Activated T-cell treated with anti-CD3 and anti-CD28 coated beads, Interleukin-2, amount 50 U/mL, for 72 hours (primary cell): ENCODE measurements at regions not wholly inside any gene's neighbourhood (a gene's known extent, or its start where the extent isn't known, plus 50 kb on each side); places are given as distances from the start of the nearest gene placed in this dataset.

Source experiments
- ATAC-seq, 2 donors: fragments of 150-1000 bp; cut with Tn5 transposase; replicated peaks in 1 of 2; 2 replicates each; pipeline ENCODE4 v1.10.0; 2021; ENCODE audit warnings: moderate library complexity in 2 of 2, mild to moderate bottlenecking in 1 of 2
- DNase-seq, 2 donors: peaks; one replicate each; pipeline ENCODE4 v3.0.0; 2021 to 2022; ENCODE audit warnings: mixed read lengths in 1 of 2
- H3K27ac Mint-ChIP-seq: one replicate; pipeline ENCODE4 v1.8.0; 2022; ENCODE audit warnings: mild to moderate bottlenecking, moderate library complexity, mixed read lengths
- H3K27me3 Mint-ChIP-seq: one replicate; pipeline ENCODE4 v1.8.0; 2022; ENCODE audit warnings: low read depth, mixed read lengths
- H3K36me3 Mint-ChIP-seq, 2 donors: one replicate each; pipeline ENCODE4 v1.8.0; 2022; ENCODE audit warnings: mixed read lengths in 2 of 2, mild to moderate bottlenecking in 1 of 2; ENCODE audit not compliant: insufficient read depth in 2 of 2
- H3K4me1 Mint-ChIP-seq: one replicate; pipeline ENCODE4 v1.8.0; 2022; ENCODE audit warnings: low read depth, mixed read lengths
- H3K4me3 Mint-ChIP-seq, 2 donors: one replicate each; pipeline ENCODE4 v1.8.0; 2022; ENCODE audit warnings: mild to moderate bottlenecking in 2 of 2, mixed read lengths in 2 of 2, moderate library complexity in 2 of 2
- H3K9me3 Mint-ChIP-seq, 2 donors: one replicate each; pipeline ENCODE4 v1.8.0; 2022; ENCODE audit warnings: mixed read lengths in 2 of 2

DNA sequence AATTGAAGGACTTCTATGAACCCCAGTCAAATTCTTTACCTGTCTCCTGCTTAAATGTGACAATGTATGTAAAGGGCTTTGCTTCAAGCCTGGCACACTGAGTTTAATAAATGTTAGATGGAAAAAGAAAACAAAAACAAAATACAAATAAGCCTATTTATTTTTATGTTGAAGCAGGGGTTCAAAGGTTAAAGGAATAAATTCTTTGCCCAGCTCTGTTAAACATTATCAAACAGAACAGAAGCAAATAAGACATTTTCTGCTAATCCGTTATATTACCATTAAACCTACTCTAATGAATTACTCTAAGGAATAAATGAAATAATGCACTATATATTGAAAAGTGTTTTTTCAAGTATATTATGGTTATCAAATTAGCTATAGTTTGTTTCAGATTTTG is 182.5 kb upstream of the CEP162 start:
- ATAC-seq (no peak), DNase-seq (no peak)
- H3K9me3 Mint-ChIP-seq: peaks cover 0 to 3% of the 10 kb centered on the region in 2 donors
- H3K4me3 Mint-ChIP-seq: no peak overlapping the region
- H3K27me3 Mint-ChIP-seq: no peaks in the 10 kb centered on the region
- H3K27ac Mint-ChIP-seq: no peak overlapping the region
- H3K4me1 Mint-ChIP-seq: no peaks in the 10 kb centered on the region
- H3K36me3 Mint-ChIP-seq: no peaks in the 10 kb centered on the region

GRCh38 chr6:84408028-84408427 is 180.6 kb upstream of the CEP162 start:
- H3K27me3 Mint-ChIP-seq: no peaks in the 10 kb centered on the region
- no peak overlapping the region for H3K4me3 Mint-ChIP-seq
- no peak for DNase-seq
- H3K36me3 Mint-ChIP-seq: no peaks in the 10 kb centered on the region
- no peak for ATAC-seq
- H3K27ac Mint-ChIP-seq: no peak overlapping the region
- H3K9me3 Mint-ChIP-seq: peaks cover 0 to 3% of the 10 kb centered on the region in 2 donors
- H3K4me1 Mint-ChIP-seq: no peaks in the 10 kb centered on the region

- ATAC-seq: no peak
- Mint-ChIP-seq H3K36me3 (no peaks in the 10 kb centered on the region), H3K27me3 (no peaks in the 10 kb centered on the region), H3K27ac (no peak overlapping the region), H3K4me3 (no peak overlapping the region), H3K4me1 (no peaks in the 10 kb centered on the region), H3K9me3 (no peaks in the 10 kb centered on the region)
- no peak for DNase-seq
These were observed 176.1 kb upstream of the CEP162 start for GRCh38 chr6:84403545-84403944.

DNA sequence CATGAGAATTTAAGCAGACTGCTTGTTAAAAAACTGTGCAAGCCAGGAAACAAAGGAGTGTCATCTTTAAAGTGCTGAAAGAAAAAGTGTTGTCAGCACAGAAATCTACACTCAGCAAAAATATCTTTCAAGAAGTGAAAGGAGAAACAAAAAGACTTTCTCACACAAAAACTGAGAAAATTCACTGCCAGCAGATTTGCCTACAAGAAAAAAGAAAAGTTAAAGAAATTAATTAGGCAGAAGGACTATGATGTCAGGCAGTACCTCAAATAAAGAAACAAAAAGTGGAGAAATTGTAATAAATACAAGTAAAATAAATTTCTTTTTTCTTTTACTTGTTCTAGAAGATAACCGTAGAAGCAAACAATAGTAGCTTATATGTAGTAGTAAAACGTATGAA is 171.6 kb upstream of the CEP162 start:
- Mint-ChIP-seq H3K36me3 (no peaks in the 10 kb centered on the region), H3K4me1 (no peaks in the 10 kb centered on the region), H3K27me3 (no peaks in the 10 kb centered on the region), H3K9me3 (peaks cover 0 to 1% of the 10 kb centered on the region in 2 donors), H3K4me3 (no peak overlapping the region), H3K27ac (no peak overlapping the region)
- no peak for ATAC-seq
- no peak for DNase-seq

DNA sequence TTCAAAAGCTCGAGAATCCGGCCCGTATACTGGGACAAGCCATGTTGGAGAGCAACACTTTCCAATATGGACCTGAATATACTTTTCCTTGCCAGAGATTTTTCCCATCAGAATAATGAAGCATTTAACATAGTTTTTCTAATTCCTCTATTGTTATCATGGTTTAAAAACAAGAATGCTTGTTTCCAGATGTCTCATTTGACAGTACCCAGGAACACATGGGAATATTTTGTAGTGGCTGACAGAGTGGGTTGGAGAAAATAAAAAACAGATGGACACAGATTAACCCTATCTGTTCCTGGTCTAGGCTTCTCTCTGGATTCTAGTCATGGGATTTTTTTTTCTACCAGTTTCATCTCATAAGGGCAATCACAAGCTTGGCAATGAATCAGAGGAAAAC is 164.8 kb upstream of the CEP162 start:
- no peak overlapping the region for H3K27ac Mint-ChIP-seq
- H3K27me3 Mint-ChIP-seq: no peaks in the 10 kb centered on the region
- no peaks in the 10 kb centered on the region for H3K4me1 Mint-ChIP-seq
- no peak for DNase-seq
- ATAC-seq: no peak
- no peak overlapping the region for H3K4me3 Mint-ChIP-seq
- H3K36me3 Mint-ChIP-seq: no peaks in the 10 kb centered on the region
- peaks cover 6 to 8% of the 10 kb centered on the region in 2 donors for H3K9me3 Mint-ChIP-seq

DNA sequence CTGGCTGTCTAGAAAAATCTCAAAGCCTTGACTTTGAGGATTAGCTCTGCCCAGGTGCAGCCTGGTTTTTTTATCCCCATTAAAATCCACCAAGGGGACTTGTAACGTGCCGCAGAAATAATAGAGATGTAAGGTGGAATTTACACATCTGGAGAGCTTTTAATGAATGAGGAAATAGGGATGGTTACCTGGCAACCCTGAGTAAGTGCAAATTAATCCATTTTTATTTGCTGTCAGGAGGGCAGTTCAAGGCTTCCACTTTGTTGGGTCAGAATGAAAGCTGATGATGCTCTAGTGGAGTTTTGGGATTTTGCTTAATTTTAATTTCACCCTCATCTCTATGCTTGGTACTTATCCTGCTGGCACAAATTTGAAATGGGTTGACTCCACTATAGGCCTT is 163.4 kb upstream of the CEP162 start:
- H3K9me3 Mint-ChIP-seq: peaks cover 6 to 8% of the 10 kb centered on the region in 2 donors
- no peaks in the 10 kb centered on the region for H3K4me1 Mint-ChIP-seq
- DNase-seq: no peak
- H3K4me3 Mint-ChIP-seq: no peak overlapping the region
- H3K27ac Mint-ChIP-seq: no peak overlapping the region
- H3K36me3 Mint-ChIP-seq: no peaks in the 10 kb centered on the region
- no peaks in the 10 kb centered on the region for H3K27me3 Mint-ChIP-seq
- no peak for ATAC-seq

DNA sequence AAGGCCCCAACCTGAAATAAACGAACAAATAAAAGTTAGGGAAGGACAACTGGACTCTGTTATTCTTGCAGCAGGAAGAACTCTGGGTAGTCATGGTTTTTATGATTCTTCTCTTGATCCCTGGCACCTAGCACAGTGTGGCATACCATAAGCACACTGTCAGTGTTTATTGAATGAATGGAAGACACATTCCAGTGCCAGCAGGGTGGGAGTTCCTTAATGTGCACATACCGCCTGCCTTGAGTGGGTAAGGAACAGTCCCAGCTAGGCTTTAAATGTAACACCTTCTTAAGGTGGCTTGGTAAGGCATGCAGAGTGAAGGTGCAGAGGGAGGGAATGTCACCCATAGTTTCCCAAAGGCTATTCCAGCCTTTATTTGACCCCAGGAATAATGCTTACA is 162.9 kb upstream of the CEP162 start:
- Mint-ChIP-seq H3K27ac (no peak overlapping the region), H3K4me1 (no peaks in the 10 kb centered on the region), H3K27me3 (no peaks in the 10 kb centered on the region), H3K36me3 (no peaks in the 10 kb centered on the region), H3K9me3 (peaks cover 7 to 13% of the 10 kb centered on the region in 2 donors), H3K4me3 (no peak overlapping the region)
- ATAC-seq (no peak), DNase-seq (no peak)

DNA sequence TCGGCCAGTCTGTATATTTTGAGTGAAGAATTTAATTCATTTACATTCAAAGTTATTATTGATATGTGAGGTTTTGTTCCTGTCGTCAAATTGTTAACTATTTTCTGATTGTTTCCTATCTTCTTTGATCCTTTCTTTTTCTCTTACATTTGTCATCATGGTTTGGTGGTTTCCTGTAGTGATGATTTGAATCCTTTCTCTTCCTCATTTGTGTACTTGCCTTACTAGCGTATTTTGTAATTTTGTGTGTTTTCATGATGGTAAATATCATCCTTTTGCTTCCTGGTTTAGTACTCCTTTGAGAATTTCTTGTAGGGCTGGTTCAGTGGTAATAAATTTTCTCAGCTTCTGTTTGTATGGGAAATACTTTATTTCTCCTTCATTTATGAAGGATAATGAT is 151.7 kb upstream of the CEP162 start:
- DNase-seq: no peak
- H3K4me1 Mint-ChIP-seq: no peaks in the 10 kb centered on the region
- no peak for ATAC-seq
- no peaks in the 10 kb centered on the region for H3K27me3 Mint-ChIP-seq
- H3K9me3 Mint-ChIP-seq: peaks cover 0 to 6% of the 10 kb centered on the region in 2 donors
- no peak overlapping the region for H3K27ac Mint-ChIP-seq
- no peak overlapping the region for H3K4me3 Mint-ChIP-seq
- no peaks in the 10 kb centered on the region for H3K36me3 Mint-ChIP-seq

GRCh38 chr6:84372290-84372689 is 144.8 kb upstream of the CEP162 start:
- no peaks in the 10 kb centered on the region for H3K27me3 Mint-ChIP-seq
- ATAC-seq (no peak), DNase-seq (no peak)
- H3K27ac Mint-ChIP-seq: no peak overlapping the region
- H3K4me1 Mint-ChIP-seq: no peaks in the 10 kb centered on the region
- H3K9me3 Mint-ChIP-seq: peaks cover 6% of the 10 kb centered on the region in 2 donors
- H3K36me3 Mint-ChIP-seq: no peaks in the 10 kb centered on the region
- no peak overlapping the region for H3K4me3 Mint-ChIP-seq

DNA sequence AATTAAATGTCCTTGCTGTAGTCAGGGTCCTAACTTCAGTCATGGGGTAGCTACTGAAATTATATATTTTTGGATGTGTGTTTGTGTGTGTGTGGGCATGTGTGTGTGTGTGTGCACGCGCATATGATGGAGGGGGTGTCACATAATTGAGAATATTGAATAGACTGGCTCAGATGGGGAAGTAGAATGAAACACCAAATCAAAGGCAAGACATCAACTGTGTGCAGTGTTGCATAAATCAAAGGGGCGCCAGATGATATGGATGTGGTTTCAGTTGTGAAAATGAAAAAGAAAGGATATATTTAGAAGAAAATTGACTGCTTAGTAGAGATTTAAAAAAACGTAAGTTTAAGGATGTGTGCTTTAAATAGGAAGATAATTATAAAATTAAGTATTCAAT is 144.2 kb upstream of the CEP162 start:
- peaks cover 4 to 6% of the 10 kb centered on the region in 2 donors for H3K9me3 Mint-ChIP-seq
- no peak overlapping the region for H3K27ac Mint-ChIP-seq
- no peaks in the 10 kb centered on the region for H3K36me3 Mint-ChIP-seq
- H3K4me3 Mint-ChIP-seq: no peak overlapping the region
- no peaks in the 10 kb centered on the region for H3K4me1 Mint-ChIP-seq
- DNase-seq: no peak
- ATAC-seq: no peak
- H3K27me3 Mint-ChIP-seq: no peaks in the 10 kb centered on the region

DNA sequence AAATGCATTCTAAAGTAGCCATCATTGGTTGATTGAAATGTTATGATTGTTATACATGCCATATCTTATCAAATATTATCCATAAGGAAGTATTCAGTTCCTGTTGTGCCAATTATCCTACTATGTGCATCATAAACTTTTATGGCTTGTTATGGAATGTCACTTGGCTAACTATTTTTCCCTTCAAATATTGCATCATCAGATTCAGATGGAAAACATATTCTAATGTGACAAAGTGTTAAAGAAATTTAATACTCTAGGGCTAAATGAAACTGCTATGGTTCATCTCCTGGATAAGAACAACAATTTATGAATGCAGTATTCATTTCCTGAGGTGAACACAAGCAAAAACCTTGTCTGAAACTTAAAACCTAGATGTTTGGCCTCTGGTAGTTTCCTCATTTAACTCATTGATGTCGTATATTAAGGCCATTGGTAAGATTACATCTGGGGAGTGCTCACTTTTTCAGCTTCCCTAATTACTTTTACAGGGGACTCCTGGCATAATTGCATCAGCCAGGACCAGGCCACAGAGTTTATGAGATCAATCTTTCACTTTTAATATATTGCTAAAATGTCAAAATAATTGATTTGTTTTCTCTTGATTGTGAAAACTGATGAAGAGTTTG is 134.9 kb upstream of the CEP162 start:
- H3K4me3 Mint-ChIP-seq: no peak overlapping the region
- DNase-seq (no peak), ATAC-seq (no peak)
- no peaks in the 10 kb centered on the region for H3K27me3 Mint-ChIP-seq
- no peaks in the 10 kb centered on the region for H3K36me3 Mint-ChIP-seq
- no peak overlapping the region for H3K27ac Mint-ChIP-seq
- no peaks in the 10 kb centered on the region for H3K4me1 Mint-ChIP-seq
- peaks cover 1 to 2% of the 10 kb centered on the region in 2 donors for H3K9me3 Mint-ChIP-seq

DNA sequence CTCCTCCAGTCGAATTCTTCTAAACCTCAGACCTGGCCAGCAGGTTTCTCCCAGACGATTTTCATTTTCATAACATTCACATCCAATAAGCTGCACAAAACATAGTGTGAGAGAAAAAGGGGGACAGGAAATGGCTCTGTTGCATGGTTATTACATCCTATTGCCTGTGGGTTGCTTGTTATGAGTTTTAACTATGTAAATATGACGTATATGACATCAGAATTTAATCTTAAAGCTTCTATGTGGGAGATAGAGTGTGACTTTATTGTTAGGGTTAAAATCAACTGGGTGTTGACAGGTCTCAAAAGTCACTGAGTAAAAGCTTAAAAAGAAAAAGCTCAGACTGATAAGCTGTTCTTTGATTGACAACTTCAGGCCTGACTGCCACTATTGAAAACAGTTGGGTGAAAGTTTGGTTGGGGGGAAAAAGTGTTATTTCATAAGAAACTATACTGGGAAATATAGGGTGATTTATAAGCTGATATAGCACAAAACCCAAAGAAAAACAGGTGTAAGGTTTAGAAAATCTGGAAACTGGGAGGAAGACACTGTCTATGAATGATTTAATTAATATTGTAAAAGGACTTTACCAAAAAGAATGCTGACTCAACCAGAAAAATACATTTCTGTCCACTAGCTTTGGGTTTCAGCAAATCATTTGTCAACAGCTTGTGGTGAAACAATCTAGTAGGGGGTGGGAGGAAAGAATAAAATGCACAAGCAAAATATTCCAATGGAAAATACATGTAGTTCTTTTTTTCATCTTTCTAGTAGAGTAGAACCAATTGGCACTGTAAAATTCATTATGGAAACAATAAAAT is 134.1 kb upstream of the CEP162 start:
- no peak for ATAC-seq
- Mint-ChIP-seq H3K36me3 (no peaks in the 10 kb centered on the region), H3K4me3 (no peak overlapping the region), H3K27me3 (no peaks in the 10 kb centered on the region), H3K27ac (no peak overlapping the region), H3K4me1 (no peaks in the 10 kb centered on the region), H3K9me3 (peaks cover 1 to 2% of the 10 kb centered on the region in 2 donors)
- no peak for DNase-seq

DNA sequence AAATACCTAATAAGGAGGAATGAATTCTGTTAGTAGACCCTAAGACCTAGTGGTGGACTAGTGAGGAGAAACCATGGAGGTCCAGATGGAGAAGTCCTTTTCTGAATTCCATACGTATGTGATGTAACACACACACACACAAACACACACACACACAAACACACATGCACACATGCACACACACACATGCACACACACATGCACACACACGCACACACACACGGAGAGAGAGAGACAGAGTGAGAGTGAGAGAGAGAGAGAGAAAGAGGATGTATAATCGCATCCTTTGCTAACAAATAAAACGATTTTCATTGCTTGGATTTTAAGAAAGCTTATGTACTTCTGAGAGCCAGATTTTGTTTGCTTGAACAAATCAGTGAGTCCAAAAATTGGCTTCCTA is 132.6 kb upstream of the CEP162 start:
- DNase-seq (no peak), ATAC-seq (no peak)
- H3K36me3 Mint-ChIP-seq: no peaks in the 10 kb centered on the region
- no peaks in the 10 kb centered on the region for H3K4me1 Mint-ChIP-seq
- no peak overlapping the region for H3K27ac Mint-ChIP-seq
- no peak overlapping the region for H3K4me3 Mint-ChIP-seq
- H3K9me3 Mint-ChIP-seq: peaks cover 1 to 5% of the 10 kb centered on the region in 2 donors
- no peaks in the 10 kb centered on the region for H3K27me3 Mint-ChIP-seq

GRCh38 chr6:84358581-84358980 is 131.1 kb upstream of the CEP162 start:
- H3K4me3 Mint-ChIP-seq: no peak overlapping the region
- H3K4me1 Mint-ChIP-seq: no peaks in the 10 kb centered on the region
- DNase-seq (no peak), ATAC-seq (no peak)
- no peaks in the 10 kb centered on the region for H3K27me3 Mint-ChIP-seq
- H3K27ac Mint-ChIP-seq: no peak overlapping the region
- H3K9me3 Mint-ChIP-seq: peaks cover 1 to 5% of the 10 kb centered on the region in 2 donors
- H3K36me3 Mint-ChIP-seq: no peaks in the 10 kb centered on the region
